ENCODE measurements at regions not wholly inside any gene's neighbourhood (a gene's known extent, or its start where the extent isn't known, plus 50 kb on each side); places are given as distances from the start of the nearest gene placed in this dataset.
A peak's percentile ranks its signal among the peaks of the same experiment; 100 is the strongest.

DNA sequence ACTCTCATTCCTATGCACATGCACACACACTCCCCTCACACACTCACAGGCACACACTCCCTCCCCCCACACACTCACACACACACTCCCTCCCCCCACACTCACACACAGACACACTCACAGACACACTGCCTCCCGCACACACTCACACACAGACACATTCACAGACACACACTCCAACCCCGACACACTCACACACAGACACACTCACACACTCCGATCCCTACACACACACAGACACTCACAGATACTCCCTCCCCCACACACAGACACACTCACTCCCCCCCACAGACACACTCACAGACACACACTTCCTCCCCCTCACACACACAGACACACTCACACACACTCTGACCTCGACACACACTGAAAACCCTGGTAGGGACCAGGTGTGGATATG, 176.2 kb downstream of the TFAP2C start:
- no peak for DNase-seq

GRCh38 chr20:56805966-56806365, 176.9 kb downstream of the TFAP2C start:
- DNase-seq = no peak

DNA sequence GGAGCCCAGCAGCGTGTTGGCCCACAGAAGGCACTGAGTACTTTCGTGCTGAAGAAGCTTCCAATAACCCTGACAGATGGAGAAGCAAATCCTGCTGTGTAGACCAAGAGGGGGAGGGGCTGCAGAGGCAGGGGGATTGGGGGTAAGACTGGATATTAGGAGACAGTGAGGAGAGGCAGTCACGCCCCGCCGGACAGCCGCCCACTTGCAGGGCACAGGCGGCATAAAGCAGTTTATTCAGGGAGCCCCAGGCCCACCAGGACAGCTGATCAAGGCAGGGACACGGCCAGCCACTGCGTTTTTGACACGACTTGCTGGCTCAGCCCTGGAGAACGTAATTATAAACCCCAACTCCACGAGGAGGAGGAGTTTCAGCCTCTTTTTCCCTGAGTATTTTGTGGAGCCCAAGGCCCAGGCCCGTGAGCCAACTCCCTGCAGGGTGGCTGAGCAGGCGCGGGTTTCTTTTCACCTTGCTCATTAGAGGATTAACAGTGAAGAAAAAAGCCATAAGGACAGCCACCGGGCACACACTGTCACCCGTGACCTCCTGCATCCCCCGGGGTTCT, 177.9 kb downstream of the TFAP2C start:
- no peak for DNase-seq

DNA sequence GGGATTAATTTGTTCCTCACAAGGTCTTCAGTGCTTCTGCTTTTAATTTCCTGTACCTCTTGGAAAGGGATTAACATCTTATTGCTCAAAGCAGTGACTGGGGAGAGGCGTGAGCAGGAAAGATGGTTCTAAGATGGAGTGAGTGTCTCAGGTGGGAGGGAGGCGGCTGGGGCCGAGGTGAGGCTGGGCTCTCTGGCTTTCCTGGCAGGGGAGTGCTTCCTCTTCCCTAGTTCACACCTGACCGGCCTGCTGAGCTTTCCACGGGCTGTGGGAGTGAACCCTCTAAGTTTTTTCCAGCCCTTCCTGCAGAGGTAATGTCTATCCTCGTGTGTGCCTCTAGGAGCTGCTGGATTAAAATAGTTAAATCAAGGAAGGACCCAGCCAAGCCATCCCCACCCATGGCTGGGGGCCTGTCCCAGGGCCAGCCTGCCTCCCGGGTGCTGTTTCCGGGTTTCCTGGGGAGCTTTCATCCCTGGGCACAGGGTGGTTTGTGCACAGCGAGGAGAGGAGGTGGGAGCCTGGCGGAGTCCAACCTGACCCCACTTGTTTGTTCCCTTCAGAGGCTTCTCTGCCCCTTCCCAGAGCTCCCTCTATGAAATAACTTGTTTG, 179.1 kb downstream of the TFAP2C start:
- DNase-seq = no peak

GRCh38 chr20:56808732-56809131, 179.6 kb downstream of the TFAP2C start:
- DNase-seq = no peak

DNA sequence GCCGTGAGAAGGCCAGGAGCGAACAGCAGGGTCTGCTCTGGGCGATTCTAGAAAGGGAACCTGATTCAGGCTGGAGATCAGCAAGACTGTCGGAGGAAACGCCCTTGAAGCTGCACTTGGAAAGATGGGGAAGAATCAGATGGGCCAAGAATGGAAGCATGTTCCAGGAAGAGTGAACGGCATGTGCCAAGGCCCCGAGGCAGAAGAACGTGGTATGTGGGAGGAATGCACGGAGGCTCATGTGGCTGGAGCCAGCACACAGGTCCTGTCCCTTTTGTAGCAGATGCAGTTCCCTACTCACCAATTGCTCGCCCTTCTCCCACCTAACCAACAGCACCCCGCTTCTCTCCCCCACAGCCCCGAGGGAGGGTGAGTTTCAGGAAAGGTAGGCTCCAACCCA, 180.6 kb downstream of the TFAP2C start:
- DNase-seq = no peak

- no peak for DNase-seq
Observed at GRCh38 chr20:56810141-56810540, 181.0 kb downstream of the TFAP2C start.

- no peak for DNase-seq
Observed at GRCh38 chr20:56815796-56816195, 186.7 kb downstream of the TFAP2C start.

GRCh38 chr20:56816349-56816748, 187.2 kb downstream of the TFAP2C start:
- DNase-seq = no peak

GRCh38 chr20:56817780-56818675, 188.9 kb downstream of the TFAP2C start:
- no peak for DNase-seq

- DNase-seq = no peak
Observed at GRCh38 chr20:56820984-56821383, 191.9 kb downstream of the TFAP2C start.

GRCh38 chr20:56826306-56826704, 197.2 kb downstream of the TFAP2C start:
- DNase-seq = no peak

DNA sequence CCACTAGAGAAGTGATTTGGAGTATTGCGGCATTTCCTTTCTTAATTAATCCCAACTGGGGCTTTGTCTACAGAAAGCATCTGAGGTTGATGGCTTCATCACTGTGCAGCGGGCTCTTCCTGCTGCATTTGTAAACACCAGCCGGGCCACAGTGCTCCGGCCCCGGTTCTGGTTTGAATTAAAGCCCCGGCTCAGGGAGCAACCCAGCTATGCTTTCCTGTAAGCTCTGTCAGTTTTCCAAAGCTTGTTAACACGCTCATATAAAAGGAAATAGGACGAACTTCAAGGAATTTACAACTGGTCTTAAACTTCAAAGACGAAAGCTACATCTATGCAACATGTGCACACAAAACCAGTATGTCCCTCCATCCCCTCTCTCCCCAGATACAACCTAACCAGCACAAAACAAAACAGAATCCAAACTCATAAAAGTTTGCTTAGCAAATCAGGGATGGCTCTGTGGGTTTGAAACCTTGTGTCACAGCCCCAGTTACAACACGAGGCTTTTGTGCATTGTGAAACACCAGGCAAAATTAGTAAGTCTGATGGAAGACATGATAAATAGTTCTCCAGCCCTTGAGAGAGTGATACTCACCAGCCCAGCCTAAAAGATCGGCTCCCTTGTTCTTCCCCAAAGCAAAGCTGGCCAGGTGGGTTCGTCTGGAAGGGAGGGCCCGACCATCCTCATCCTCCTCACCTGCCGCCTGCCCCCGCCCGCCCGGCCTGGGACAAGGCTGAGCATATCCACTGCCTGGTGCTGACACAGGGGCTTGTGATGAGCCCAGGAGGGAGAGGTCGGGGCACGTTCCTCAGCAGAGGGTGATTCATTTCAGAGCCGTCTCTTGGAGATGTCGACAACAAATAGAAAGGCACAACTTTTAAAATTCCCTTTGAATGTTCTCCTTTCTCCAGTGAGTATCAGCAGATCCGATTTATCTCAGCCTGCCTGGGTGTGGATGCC, 197.9 kb downstream of the TFAP2C start:
- peak; percentile 67 for DNase-seq

DNA sequence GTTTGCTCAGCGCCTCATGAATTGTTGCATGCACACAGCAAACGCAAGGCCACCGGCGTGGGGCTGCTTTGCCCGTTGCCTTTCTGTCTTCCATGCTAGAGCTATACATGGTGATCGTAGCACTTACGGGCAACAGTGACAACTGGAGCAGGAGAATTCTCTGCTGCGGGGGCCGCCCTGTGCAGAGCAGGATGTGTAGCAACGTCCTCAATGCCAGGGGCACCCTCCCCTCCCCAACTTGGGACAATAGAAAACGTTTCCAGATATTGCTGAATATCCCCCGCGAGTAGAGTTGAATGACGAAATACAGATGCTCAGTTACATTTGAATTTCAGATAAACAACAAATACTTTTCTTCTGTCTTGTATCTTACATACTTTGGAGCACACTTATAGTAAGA, 198.7 kb downstream of the TFAP2C start:
- DNase-seq = no peak

- no peak for DNase-seq
Observed at GRCh38 chr20:56828402-56828801, 199.3 kb downstream of the TFAP2C start.

DNA sequence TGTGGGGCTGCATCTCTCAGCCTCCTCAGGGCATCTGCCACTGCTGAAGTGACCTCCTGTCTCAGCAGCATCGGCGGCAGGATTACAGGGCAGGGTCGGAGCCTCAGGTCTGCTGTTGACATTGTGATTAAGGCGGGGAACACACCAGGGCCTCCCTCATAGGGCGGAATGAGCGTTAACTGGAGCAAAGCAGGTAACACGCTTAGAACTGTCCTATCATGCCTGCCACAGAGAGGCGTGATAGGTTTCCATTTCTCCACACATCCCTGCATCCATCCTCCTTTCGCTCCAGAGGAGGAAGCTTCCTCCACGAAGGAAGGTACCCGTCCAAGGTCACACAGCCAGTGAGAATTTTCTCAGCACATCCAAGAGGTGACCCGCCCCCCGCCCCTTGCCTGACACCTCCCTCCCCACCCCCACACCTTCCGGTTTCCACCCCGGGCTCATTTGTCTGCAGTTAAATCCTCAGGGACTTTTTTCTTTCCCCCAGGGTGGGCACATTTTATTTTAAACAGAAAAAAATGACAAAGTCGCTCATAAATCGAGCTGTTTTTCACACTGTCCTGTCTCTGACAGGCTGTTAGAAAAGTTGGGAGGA, 200.8 kb downstream of the TFAP2C start:
- no peak for DNase-seq

DNA sequence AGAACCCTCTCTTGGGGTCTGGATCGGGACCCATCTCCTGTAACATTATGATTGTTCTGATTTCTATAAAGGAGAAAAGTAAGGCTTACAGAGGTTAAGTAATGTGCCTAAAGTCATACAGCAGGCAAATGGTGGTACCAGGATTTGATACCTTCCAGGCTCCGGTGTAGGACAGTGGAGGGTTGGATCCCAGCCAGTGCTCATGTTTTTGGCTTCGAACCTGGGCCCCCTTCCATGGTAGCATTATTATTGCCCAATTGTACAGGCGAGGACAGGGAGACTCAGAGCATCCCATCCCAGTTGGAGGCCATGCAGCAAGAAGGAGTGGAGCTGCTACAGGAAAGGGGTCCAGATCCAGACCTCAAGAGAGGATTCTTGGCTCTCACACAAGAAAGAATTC, 202.7 kb downstream of the TFAP2C start:
- DNase-seq = no peak

DNA sequence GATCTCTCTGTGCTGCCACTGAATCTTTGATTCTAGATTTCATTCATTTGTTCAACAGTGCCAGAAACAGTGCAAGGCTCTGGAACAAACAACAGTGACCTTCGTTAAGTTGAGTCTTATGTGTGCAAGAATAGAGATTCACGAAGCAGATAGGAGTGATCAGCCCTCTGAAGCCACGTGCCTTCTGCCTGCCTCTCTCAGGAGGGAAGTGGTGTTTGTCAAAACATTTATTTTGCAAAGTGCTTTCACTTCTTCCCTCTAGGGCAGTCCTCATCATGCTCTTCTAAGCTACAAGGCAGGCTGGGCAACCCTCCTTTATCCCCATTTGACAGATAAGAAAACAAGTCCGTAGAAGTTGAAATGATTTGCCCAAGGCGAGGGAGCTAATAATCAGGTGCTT, 204.3 kb downstream of the TFAP2C start:
- no peak for DNase-seq

DNA sequence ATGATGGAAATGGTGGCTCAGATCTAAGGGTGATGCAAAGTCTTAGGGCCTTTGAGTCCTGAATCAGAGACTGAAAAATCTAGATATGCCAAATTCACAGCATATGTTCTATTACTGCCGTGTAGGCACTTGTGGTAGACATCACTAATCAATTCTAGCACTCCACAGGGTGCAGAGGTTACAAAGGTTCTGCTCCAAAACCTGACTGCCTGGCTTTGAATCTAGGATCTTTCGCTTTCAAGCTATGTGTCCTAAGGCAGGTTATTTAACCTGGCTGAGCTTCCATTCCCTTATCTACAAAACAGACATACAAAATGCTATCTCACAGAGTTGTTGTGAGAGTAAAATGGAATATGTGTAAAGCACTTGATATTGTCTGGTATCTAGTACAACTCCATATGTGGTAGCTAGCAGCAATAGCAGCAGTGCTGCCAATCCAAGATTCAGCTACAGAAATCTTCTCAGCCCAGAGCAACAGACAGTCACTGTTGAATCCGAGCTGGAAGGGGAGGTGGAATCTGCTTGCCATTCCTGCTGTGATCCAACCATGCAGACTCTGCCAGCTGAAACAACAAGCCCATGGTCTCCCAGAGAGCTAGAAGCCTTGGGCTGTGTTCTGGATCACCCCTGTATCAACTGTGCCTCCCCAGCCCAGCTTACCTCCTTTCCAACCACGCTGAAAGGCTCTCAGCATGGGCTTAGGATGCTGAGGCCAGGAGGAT, 206.9 kb downstream of the TFAP2C start:
- DNase-seq = no peak

DNA sequence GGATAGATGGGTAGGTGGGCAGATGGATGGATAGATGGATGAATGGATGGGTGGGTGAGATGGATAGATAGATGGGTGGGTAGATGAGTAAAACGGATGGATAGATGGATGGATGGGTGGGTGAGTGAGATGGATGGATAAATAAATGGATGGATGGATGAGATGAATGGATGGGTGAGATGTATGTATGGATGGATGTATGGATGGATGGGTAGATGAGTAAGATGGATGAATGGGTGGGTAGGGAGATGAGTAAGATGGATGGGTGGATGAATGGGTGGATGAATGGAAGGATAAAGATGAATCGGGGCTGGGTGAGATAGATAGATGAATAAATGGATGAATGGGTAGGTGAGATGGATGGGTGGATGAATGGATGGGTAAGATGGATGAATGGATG, 210.1 kb downstream of the TFAP2C start:
- DNase-seq = no peak

GRCh38 chr20:56839786-56840185, 210.7 kb downstream of the TFAP2C start:
- no peak for DNase-seq

DNA sequence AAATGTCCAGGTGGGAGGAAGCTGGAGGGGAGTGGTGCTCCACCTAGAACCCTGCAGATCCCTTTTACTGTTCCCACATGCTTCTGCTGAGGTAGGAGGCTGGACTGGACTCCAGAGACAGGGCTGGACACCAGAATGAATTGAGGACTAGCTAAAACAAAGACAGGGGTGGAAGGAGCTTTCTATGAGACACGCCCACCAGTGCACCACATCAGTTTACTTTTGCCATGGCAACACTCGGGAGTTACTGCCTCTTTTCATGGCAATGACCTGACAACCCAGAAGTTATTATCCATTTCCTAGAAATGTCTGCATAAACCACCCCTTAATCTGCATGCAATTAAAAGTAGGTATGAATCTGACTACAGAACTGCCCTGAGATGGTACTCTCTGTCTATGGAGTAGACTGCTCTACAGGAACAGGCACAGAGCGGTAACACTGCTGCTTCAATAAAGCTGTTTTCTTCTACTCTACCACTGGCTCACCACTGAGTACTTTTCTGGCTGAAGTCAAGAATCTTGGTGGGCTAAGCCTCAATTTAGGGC, 211.7 kb downstream of the TFAP2C start:
- DNase-seq = no peak
